NB4 (cell line): ENCODE measurements at regions not wholly inside any gene's neighbourhood (a gene's known extent, or its start where the extent isn't known, plus 50 kb on each side); places are given as distances from the start of the nearest gene placed in this dataset.

Experiments used
- DNase-seq: peaks from one replicate; pipeline ENCODE4 v3.0.0; 2010; ENCODE audit warnings: low read depth
- H3K4me3 ChIP-seq: one replicate; pipeline ENCODE4 v1.5.1; 2011; ENCODE audit warnings: mild to moderate bottlenecking, low read depth, low read length, moderate library complexity
- CTCF ChIP-seq: IDR thresholded peaks from one replicate; pipeline ENCODE4 v1.5.1; 2012; ENCODE audit warnings: low read depth, low read length
- MYC ChIP-seq: IDR thresholded peaks from 2 replicates; pipeline ENCODE4 v1.6.1; 2011; ENCODE audit warnings: low read depth, low read length
- POLR2A ChIP-seq: IDR thresholded peaks from 2 replicates; pipeline ENCODE4 v1.6.1; 2011; ENCODE audit warnings: mild to moderate bottlenecking; ENCODE audit not compliant: insufficient read length; ENCODE audit errors: extremely low read depth
- TF ChIP-seq, protein P1 (sequence below): IDR thresholded peaks from 2 replicates; pipeline ENCODE4 v1.6.1; 2011; ENCODE audit warnings: low read depth, low read length

GRCh38 chr1:233435622-233436021 lies 108.1 kb downstream of the MAP3K21 start:
- DNase-seq, result no peak
- TF ChIP-seq, protein P1, sequence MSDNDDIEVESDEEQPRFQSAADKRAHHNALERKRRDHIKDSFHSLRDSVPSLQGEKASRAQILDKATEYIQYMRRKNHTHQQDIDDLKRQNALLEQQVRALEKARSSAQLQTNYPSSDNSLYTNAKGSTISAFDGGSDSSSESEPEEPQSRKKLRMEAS, result no peak
- no peak for TF ChIP-seq CTCF
- no peak for TF ChIP-seq POLR2A
- no peak for TF ChIP-seq MYC
- H3K4me3 ChIP-seq, result no peak overlapping the region

GRCh38 chr1:233439721-233440120 lies 112.2 kb downstream of the MAP3K21 start:
- TF ChIP-seq CTCF, result no peak
- TF ChIP-seq MYC, result no peak
- TF ChIP-seq, protein P1, result no peak
- TF ChIP-seq POLR2A, result no peak
- H3K4me3 ChIP-seq, result no peak overlapping the region
- DNase-seq, result no peak

GRCh38 chr1:233440951-233441401 lies 113.5 kb downstream of the MAP3K21 start:
- TF ChIP-seq CTCF (peak; percentile 61), MYC (no peak)
- TF ChIP-seq, protein P1, result no peak

DNA sequence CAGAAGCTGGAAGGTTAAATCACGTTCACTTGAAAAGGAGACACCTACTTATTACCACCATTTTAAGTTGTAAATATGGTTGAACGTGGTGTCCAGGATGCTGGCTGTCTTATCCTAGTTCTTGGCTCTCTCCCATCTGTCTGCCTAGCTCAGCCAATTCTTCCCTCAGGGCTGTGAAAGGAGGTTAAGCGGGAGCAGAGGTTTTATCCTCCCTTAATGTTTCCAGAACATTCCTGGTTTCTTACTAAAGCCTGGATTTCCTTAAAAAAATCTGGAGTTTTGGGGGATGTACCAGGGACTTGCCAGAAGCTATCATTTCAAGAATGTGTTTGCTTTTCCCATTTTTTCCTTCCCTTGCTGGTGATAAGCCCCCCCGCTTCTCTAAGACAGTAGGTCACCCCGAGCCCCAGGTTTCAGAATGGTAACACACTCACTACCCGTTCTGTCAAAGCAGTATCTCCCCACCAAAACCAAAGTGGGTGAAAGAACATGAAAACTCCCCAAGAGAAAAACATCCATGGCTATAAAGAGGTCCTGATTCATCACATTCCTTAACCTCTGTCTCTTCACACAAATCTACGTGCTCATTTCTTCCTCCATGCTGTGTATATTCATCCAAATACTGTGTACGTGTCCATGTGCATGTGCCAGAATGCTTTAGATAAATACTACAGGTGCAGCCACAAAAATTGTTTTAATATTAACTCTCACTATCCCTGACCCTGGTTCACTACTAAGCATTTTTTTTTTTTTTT lies 114.7 kb downstream of the MAP3K21 start:
- TF ChIP-seq, protein P1, result no peak
- TF ChIP-seq CTCF (no peak), POLR2A (no peak), MYC (no peak)
- H3K4me3 ChIP-seq, result no peak overlapping the region
- no peak for DNase-seq

More at GRCh38 chr1:233440951-233441401, 113.5 kb downstream of the MAP3K21 start:
- peak; percentile 67 for DNase-seq
- H3K4me3 ChIP-seq, result no peak overlapping the region

DNA sequence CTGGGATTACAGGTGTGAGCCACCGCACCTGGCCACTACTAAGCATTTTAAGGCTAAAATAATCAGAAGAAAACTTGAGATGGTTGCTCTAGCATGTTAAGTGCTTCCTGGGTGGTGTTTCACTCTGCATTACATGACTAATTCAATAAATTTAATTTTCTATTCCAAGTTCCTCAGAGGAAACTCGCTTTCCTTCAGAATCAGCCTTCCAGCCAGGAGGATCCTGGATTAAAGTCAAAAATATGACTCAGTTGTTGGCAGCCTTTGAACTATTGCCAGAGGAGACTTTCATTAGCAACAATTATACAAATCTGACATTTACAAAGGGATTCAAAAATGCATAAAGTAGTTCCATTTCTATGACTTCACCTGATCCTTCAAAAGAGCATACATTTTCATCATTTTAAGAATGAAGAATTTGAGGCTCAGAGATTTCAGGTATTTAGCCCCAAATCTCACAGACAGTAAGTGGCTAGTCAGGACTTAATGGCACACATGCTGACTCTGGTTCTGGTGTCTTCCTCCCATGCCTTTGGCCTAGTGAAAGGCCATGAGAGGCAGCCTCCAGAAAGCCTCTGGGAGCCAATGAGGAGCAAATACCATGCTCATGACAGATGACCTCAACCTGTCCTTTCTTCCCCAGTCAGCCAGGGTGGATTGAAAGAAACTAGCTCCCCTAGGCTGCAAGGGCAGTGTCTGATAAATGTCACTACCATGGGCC lies 115.7 kb downstream of the MAP3K21 start:
- DNase-seq, result no peak
- TF ChIP-seq, protein P1, result no peak
- no peak for TF ChIP-seq CTCF
- TF ChIP-seq MYC, result no peak
- no peak for TF ChIP-seq POLR2A
- H3K4me3 ChIP-seq, result no peak overlapping the region
